ENCODE measurements at regions not wholly inside any gene's neighbourhood (a gene's known extent, or its start where the extent isn't known, plus 50 kb on each side); places are given as distances from the start of the nearest gene placed in this dataset.

DNA sequence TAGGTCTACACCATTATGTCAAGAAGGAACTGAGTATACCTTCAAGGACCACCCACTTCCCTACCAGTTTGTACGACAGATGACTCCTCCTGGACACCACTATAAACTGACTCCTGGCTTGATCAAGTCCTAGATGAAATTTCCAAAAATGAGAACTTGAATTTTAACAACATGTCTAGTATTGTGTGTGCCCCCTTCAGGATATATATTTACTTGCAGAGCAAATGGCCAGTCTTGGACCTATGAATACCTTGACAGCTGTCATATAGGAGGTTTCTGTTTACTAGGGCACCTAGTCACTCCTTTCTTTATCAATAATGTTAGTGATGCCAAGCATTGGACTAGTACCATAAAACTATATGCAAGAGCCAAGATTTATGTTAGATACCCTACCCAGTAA, 94.1 kb upstream of the TMEM26 start:
- Histone ChIP-seq H3K36me3 (no peaks in the 10 kb centered on the region), H3K4me1 (no peaks in the 10 kb centered on the region), H3K27me3 (ENCODE audit: low read depth) (no peaks in the 10 kb centered on the region), H3K27ac (replicated peaks) (no peak overlapping the region), H3K9me3 (replicated peaks) (peaks cover 2% of the 10 kb centered on the region), H3K4me3 (no peak overlapping the region)
- TF ChIP-seq CTCF (IDR thresholded peaks at IDR 0.05; ENCODE audit: borderline replicate concordance): no peak
- intact Hi-C loops (cut with micrococcal nuclease): no loop called here
- no peak for DNase-seq

DNA sequence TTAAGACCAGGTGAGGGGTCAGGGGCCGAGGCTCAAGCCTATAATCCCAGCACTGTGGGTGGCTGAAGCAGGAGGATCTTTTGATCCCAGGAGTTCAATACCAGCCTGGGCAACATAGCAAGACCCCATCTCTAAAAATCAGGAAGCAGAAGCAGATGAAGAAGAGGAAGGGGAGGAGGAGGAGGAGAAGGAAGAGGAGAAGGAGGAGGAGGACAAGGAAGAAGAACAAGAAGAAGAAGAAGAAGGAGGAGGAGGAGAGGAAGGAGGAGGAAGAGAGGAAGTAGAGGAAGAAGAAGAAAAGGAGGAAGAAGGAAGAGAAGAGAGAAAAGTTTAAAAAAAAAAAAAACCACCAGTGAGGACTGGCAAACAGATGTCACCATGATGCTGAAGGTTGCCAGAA, 92.0 kb upstream of the TMEM26 start:
- Histone ChIP-seq H3K27me3 (ENCODE audit: low read depth) (no peaks in the 10 kb centered on the region), H3K4me3 (no peak overlapping the region), H3K27ac (replicated peaks) (no peak overlapping the region), H3K4me1 (no peaks in the 10 kb centered on the region), H3K9me3 (replicated peaks) (peaks cover 2% of the 10 kb centered on the region), H3K36me3 (no peaks in the 10 kb centered on the region)
- intact Hi-C loops (cut with micrococcal nuclease): no loop called here
- no peak for DNase-seq
- TF ChIP-seq CTCF (IDR thresholded peaks at IDR 0.05; ENCODE audit: borderline replicate concordance): no peak

DNA sequence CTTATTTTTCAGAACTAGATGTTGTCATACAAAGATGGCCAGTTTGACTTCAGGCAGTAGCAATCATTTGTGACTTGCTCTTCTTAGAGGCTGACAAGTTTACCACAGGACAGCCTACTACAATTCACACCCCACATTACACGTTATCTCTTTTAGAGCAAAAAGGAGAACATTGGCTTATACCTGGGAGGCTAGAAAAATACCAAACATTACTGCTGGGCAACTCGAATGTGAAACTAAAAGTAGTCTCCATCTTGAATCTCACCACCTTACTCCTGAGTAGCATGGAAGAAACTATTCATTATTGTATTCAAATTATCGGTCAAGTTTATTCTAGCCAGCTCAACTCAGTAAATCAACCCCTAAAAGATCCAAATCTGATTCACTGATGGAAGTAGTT, 90.7 kb upstream of the TMEM26 start:
- no peak for DNase-seq
- intact Hi-C loops (cut with micrococcal nuclease): no loop called here
- Histone ChIP-seq H3K27me3 (ENCODE audit: low read depth) (no peaks in the 10 kb centered on the region), H3K4me1 (no peaks in the 10 kb centered on the region), H3K4me3 (no peak overlapping the region), H3K27ac (replicated peaks) (no peak overlapping the region), H3K36me3 (no peaks in the 10 kb centered on the region), H3K9me3 (replicated peaks) (no peaks in the 10 kb centered on the region)
- TF ChIP-seq CTCF (IDR thresholded peaks at IDR 0.05; ENCODE audit: borderline replicate concordance): no peak

- no peaks in the 10 kb centered on the region for H3K4me1 ChIP-seq
- H3K4me3 ChIP-seq: no peak overlapping the region
- H3K9me3 ChIP-seq (replicated peaks): no peaks in the 10 kb centered on the region
- H3K27me3 ChIP-seq (ENCODE audit: low read depth): no peaks in the 10 kb centered on the region
- no peak for DNase-seq
- intact Hi-C loops (cut with micrococcal nuclease): no loop called here
- no peaks in the 10 kb centered on the region for H3K36me3 ChIP-seq
- no peak for TF ChIP-seq CTCF (IDR thresholded peaks at IDR 0.05; ENCODE audit: borderline replicate concordance)
- H3K27ac ChIP-seq (replicated peaks): no peak overlapping the region
Measured at GRCh38 chr10:61542596-61542995, 89.4 kb upstream of the TMEM26 start.

- no peak overlapping the region for H3K27ac ChIP-seq (replicated peaks)
- no peak overlapping the region for H3K4me3 ChIP-seq
- intact Hi-C loops (cut with micrococcal nuclease): no loop called here
- no peaks in the 10 kb centered on the region for H3K9me3 ChIP-seq (replicated peaks)
- no peaks in the 10 kb centered on the region for H3K4me1 ChIP-seq
- no peak for TF ChIP-seq CTCF (IDR thresholded peaks at IDR 0.05; ENCODE audit: borderline replicate concordance)
- no peak for DNase-seq
- H3K27me3 ChIP-seq (ENCODE audit: low read depth): no peaks in the 10 kb centered on the region
- no peaks in the 10 kb centered on the region for H3K36me3 ChIP-seq
Measured at GRCh38 chr10:61541960-61542359, 88.8 kb upstream of the TMEM26 start.

DNA sequence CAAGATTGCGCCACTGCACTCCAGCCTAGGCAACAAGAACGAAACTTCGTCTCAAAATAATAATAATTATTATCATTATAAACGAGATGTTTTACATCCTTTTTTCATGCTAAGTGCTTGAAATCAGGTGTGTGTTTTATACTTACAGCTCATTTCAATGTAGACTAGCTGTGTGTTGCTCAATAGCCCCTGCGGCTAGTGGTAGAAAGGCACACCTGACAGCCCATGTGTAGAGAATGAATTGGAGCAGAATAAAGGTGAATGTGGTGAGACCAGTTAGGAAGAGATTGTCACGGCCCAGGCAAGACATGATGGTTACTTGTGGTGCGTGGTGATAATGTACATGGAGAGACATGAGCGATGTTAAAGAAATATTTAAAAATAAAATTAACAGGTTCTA, 86.7 kb upstream of the TMEM26 start:
- TF ChIP-seq CTCF (IDR thresholded peaks at IDR 0.05; ENCODE audit: borderline replicate concordance): no peak
- DNase-seq: no peak
- H3K27me3 ChIP-seq (ENCODE audit: low read depth): no peaks in the 10 kb centered on the region
- intact Hi-C loops (cut with micrococcal nuclease): no loop called here
- H3K4me1 ChIP-seq: no peaks in the 10 kb centered on the region
- H3K4me3 ChIP-seq: no peak overlapping the region
- H3K27ac ChIP-seq (replicated peaks): no peak overlapping the region
- no peaks in the 10 kb centered on the region for H3K36me3 ChIP-seq
- H3K9me3 ChIP-seq (replicated peaks): peaks cover 7% of the 10 kb centered on the region
